ENCODE measurements at regions not wholly inside any gene's neighbourhood (a gene's known extent, or its start where the extent isn't known, plus 50 kb on each side); places are given as distances from the start of the nearest gene placed in this dataset.
"Not testable (repeated sequence)": the region's sequence is repeated elsewhere in the genome, so short reads cannot be mapped to it uniquely, and the experiment has no call there.

GRCh38 chr1:193877920-193878319 is 691.5 kb upstream of the B3GALT2 start:
- CTCF ChIA-PET; DNase-seq; H3K27ac Mint-ChIP-seq; H3K27me3 Mint-ChIP-seq; H3K4me3 Mint-ChIP-seq; H3K4me1 Mint-ChIP-seq; POLR2A ChIA-PET; H3K36me3 Mint-ChIP-seq (ENCODE audit: low read depth): not testable (repeated sequence)
- peaks cover 22% of the 10 kb centered on the region for H3K9me3 Mint-ChIP-seq

- CTCF ChIA-PET, result no interaction called here
- no peaks in the 10 kb centered on the region for H3K27me3 Mint-ChIP-seq
- H3K4me3 Mint-ChIP-seq, result no peak overlapping the region
- no peak for DNase-seq
- H3K4me1 Mint-ChIP-seq, result no peaks in the 10 kb centered on the region
- peaks cover 8% of the 10 kb centered on the region for H3K9me3 Mint-ChIP-seq
- no peaks in the 10 kb centered on the region for H3K36me3 Mint-ChIP-seq (ENCODE audit: low read depth)
- no peak overlapping the region for H3K27ac Mint-ChIP-seq
- POLR2A ChIA-PET, result no interaction called here
Observed at GRCh38 chr1:193868425-193868824, 682.0 kb upstream of the B3GALT2 start.

- DNase-seq, result no peak
- no peak overlapping the region for H3K4me3 Mint-ChIP-seq
- POLR2A ChIA-PET, result interaction anchor here (0.7 kb wide), 1 partner anchor 25 kb away, joined by 3 read pairs; no protein-coding TSS in a partner anchor
- no peaks in the 10 kb centered on the region for H3K36me3 Mint-ChIP-seq (ENCODE audit: low read depth)
- peaks cover 10% of the 10 kb centered on the region for H3K9me3 Mint-ChIP-seq
- no peaks in the 10 kb centered on the region for H3K4me1 Mint-ChIP-seq
- CTCF ChIA-PET, result no interaction called here
- no peaks in the 10 kb centered on the region for H3K27me3 Mint-ChIP-seq
- no peak overlapping the region for H3K27ac Mint-ChIP-seq
Observed at GRCh38 chr1:193856261-193856660, 669.8 kb upstream of the B3GALT2 start.

DNA sequence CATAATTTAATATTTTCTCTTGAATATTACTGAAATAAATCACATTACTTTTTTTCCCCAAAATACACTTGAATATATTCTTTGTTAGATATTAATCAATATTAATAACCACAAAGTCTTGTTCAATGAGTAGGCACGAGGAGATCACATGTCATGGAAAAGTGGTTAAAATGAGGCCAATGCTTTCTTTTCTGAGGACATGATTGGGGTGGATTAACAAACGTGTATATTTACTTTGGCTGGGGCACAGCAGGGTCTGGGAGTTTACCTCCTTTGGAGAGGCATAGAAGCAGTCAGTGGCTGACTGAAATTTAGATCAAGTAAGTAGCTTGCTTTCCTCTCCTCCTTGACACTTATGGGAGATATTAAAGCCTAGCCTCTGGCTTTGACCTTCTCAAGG is 664.3 kb upstream of the B3GALT2 start:
- Mint-ChIP-seq H3K27ac (no peak overlapping the region), H3K27me3 (no peaks in the 10 kb centered on the region), H3K4me1 (no peaks in the 10 kb centered on the region), H3K9me3 (peaks cover 10% of the 10 kb centered on the region), H3K36me3 (ENCODE audit: low read depth) (no peaks in the 10 kb centered on the region), H3K4me3 (no peak overlapping the region)
- ChIA-PET POLR2A (no interaction called here), CTCF (no interaction called here)
- no peak for DNase-seq

- CTCF ChIA-PET, result no interaction called here
- POLR2A ChIA-PET, result no interaction called here
- Mint-ChIP-seq H3K4me1 (no peaks in the 10 kb centered on the region), H3K36me3 (ENCODE audit: low read depth) (no peaks in the 10 kb centered on the region), H3K27me3 (no peaks in the 10 kb centered on the region), H3K27ac (no peak overlapping the region), H3K4me3 (no peak overlapping the region), H3K9me3 (peaks cover 5% of the 10 kb centered on the region)
- no peak for DNase-seq
Observed at GRCh38 chr1:193846876-193847604, 660.6 kb upstream of the B3GALT2 start.

GRCh38 chr1:193846411-193846810 is 660.0 kb upstream of the B3GALT2 start:
- no peaks in the 10 kb centered on the region for H3K27me3 Mint-ChIP-seq
- H3K27ac Mint-ChIP-seq, result no peak overlapping the region
- no peaks in the 10 kb centered on the region for H3K36me3 Mint-ChIP-seq (ENCODE audit: low read depth)
- H3K9me3 Mint-ChIP-seq, result peaks cover 5% of the 10 kb centered on the region
- no peaks in the 10 kb centered on the region for H3K4me1 Mint-ChIP-seq
- no peak for DNase-seq
- POLR2A ChIA-PET, result no interaction called here
- CTCF ChIA-PET, result interaction anchor here (1.3 kb wide), 1 partner anchor 184 kb away, joined by 3 read pairs; no protein-coding TSS in a partner anchor
- H3K4me3 Mint-ChIP-seq, result no peak overlapping the region

DNA sequence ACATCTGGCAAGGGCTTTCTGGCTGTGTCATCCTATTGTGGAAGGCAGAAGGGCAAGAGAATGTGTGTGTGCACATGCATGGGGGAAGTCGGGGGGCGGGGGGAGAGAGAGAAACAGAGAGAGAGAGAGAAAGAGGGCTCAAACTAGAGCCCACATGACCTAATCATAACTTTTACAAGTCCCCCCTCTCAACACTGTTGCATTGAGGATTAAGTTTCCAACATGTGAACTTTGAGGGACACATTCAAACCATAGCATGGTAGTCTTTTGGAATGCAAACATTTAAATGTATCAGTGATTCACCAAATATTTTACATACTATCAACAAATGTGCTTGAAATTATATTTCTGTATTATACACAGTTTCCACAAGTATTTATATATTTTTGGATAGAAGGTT is 655.4 kb upstream of the B3GALT2 start:
- Mint-ChIP-seq H3K9me3 (peaks cover 5% of the 10 kb centered on the region), H3K27ac (no peak overlapping the region), H3K36me3 (ENCODE audit: low read depth) (no peaks in the 10 kb centered on the region), H3K27me3 (no peaks in the 10 kb centered on the region), H3K4me3 (no peak overlapping the region), H3K4me1 (no peaks in the 10 kb centered on the region)
- no peak for DNase-seq
- ChIA-PET CTCF (no interaction called here), POLR2A (no interaction called here)

GRCh38 chr1:193831465-193831864 is 645.1 kb upstream of the B3GALT2 start:
- ChIA-PET CTCF (no interaction called here), POLR2A (no interaction called here)
- no peak for DNase-seq
- Mint-ChIP-seq H3K4me1 (no peaks in the 10 kb centered on the region), H3K4me3 (no peak overlapping the region), H3K27me3 (no peaks in the 10 kb centered on the region), H3K27ac (no peak overlapping the region), H3K36me3 (ENCODE audit: low read depth) (no peaks in the 10 kb centered on the region), H3K9me3 (peaks cover 23% of the 10 kb centered on the region)

- Mint-ChIP-seq H3K9me3 (peaks cover 23% of the 10 kb centered on the region), H3K27ac (no peak overlapping the region), H3K4me3 (no peak overlapping the region), H3K36me3 (ENCODE audit: low read depth) (no peaks in the 10 kb centered on the region), H3K4me1 (no peaks in the 10 kb centered on the region), H3K27me3 (no peaks in the 10 kb centered on the region)
- ChIA-PET POLR2A (no interaction called here), CTCF (no interaction called here)
- no peak for DNase-seq
Observed at GRCh38 chr1:193827516-193827915, 641.1 kb upstream of the B3GALT2 start.

- no peaks in the 10 kb centered on the region for H3K4me1 Mint-ChIP-seq
- ChIA-PET CTCF (no interaction called here), POLR2A (no interaction called here)
- H3K4me3 Mint-ChIP-seq, result no peak overlapping the region
- H3K27ac Mint-ChIP-seq, result no peak overlapping the region
- no peaks in the 10 kb centered on the region for H3K36me3 Mint-ChIP-seq (ENCODE audit: low read depth)
- DNase-seq, result no peak
- no peaks in the 10 kb centered on the region for H3K27me3 Mint-ChIP-seq
- peaks cover 17% of the 10 kb centered on the region for H3K9me3 Mint-ChIP-seq
Observed at GRCh38 chr1:193819376-193819775, 633.0 kb upstream of the B3GALT2 start.

- H3K4me3 Mint-ChIP-seq, result no peak overlapping the region
- H3K4me1 Mint-ChIP-seq, result peaks cover 9% of the 10 kb centered on the region
- H3K36me3 Mint-ChIP-seq (ENCODE audit: low read depth), result no peaks in the 10 kb centered on the region
- no peaks in the 10 kb centered on the region for H3K27me3 Mint-ChIP-seq
- CTCF ChIA-PET, result interaction anchor here (1.7 kb wide), 1 partner anchor 10 kb away, joined by 4 read pairs; no protein-coding TSS in a partner anchor
- H3K27ac Mint-ChIP-seq, result no peak overlapping the region
- peaks cover 8% of the 10 kb centered on the region for H3K9me3 Mint-ChIP-seq
- POLR2A ChIA-PET, result no interaction called here
- no peak for DNase-seq
Observed at GRCh38 chr1:193807208-193807607, 620.8 kb upstream of the B3GALT2 start.

GRCh38 chr1:193806079-193807048 is 620.0 kb upstream of the B3GALT2 start:
- POLR2A ChIA-PET, result no interaction called here
- H3K9me3 Mint-ChIP-seq, result peaks cover 11% of the 10 kb centered on the region
- H3K27ac Mint-ChIP-seq, result no peak overlapping the region
- CTCF ChIA-PET, result interaction anchor here (1.7 kb wide), 1 partner anchor 11 kb away, joined by 4 read pairs; no protein-coding TSS in a partner anchor
- H3K4me3 Mint-ChIP-seq, result no peak overlapping the region
- H3K36me3 Mint-ChIP-seq (ENCODE audit: low read depth), result no peaks in the 10 kb centered on the region
- peaks cover 9% of the 10 kb centered on the region for H3K4me1 Mint-ChIP-seq
- no peaks in the 10 kb centered on the region for H3K27me3 Mint-ChIP-seq
- DNase-seq, result no peak

- no peaks in the 10 kb centered on the region for H3K27me3 Mint-ChIP-seq
- no peak for DNase-seq
- peaks cover 11% of the 10 kb centered on the region for H3K9me3 Mint-ChIP-seq
- POLR2A ChIA-PET, result no interaction called here
- CTCF ChIA-PET, result no interaction called here
- peaks cover 3% of the 10 kb centered on the region for H3K4me1 Mint-ChIP-seq
- no peaks in the 10 kb centered on the region for H3K36me3 Mint-ChIP-seq (ENCODE audit: low read depth)
- no peak overlapping the region for H3K27ac Mint-ChIP-seq
- H3K4me3 Mint-ChIP-seq, result no peak overlapping the region
Observed at GRCh38 chr1:193799948-193800690, 613.7 kb upstream of the B3GALT2 start.
